Fibroblast of skin of abdomen (primary cell): ENCODE measurements at regions not wholly inside any gene's neighbourhood (a gene's known extent, or its start where the extent isn't known, plus 50 kb on each side); places are given as distances from the start of the nearest gene placed in this dataset.
"Not testable (repeated sequence)": the region's sequence is repeated elsewhere in the genome, so short reads cannot be mapped to it uniquely, and the experiment has no call there.

ENCODE experiments used
- DNase-seq: peaks from one replicate; pipeline ENCODE4 v3.0.0-alpha.2; 2013

- DNase-seq, result no peak
Measured at GRCh38 chr1:104322131-104322530, 572.4 kb downstream of the AMY1C start.

GRCh38 chr1:104329278-104329677, 579.6 kb downstream of the AMY1C start:
- DNase-seq, result no peak

- no peak for DNase-seq
Measured at GRCh38 chr1:104331763-104332162, 582.1 kb downstream of the AMY1C start.

- not testable (repeated sequence) for DNase-seq
Measured at GRCh38 chr1:104337927-104338326, 588.2 kb downstream of the AMY1C start.

DNA sequence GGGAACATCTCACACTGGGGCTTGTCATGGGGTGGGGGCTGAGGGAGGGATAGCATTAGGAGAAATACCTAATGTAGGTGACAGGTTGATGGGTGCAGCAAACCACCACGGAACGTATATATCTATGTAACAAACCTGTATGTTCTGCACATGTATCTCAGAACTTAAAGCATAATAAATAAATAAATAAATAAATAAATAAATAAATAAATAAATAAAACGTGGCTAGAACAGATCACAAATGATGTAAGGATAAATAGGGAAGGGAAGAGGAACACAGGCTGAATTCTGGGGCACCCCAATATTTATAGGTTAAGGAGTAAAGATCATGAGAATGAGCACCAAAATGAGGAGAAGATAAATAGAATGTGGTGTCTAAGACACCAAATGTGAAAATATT, 592.2 kb downstream of the AMY1C start:
- DNase-seq, result no peak

DNA sequence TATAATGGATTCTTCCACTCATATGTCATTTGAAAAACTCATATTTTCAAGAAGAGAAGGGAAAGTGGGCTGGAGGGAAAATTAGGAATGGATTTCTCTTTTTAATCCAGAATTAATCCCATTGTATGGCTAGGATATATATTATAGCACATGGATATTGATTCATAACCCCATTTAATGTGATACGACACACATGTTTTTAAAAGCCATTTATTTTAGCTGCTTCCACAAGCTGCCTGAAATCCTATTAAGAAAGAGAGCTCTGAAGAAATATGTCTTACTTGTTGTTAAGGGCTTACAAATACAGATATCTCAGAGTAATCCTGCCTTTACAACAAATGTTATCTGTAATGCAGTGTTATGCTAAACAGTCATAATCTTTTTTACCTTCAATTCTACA, 598.6 kb downstream of the AMY1C start:
- no peak for DNase-seq

DNA sequence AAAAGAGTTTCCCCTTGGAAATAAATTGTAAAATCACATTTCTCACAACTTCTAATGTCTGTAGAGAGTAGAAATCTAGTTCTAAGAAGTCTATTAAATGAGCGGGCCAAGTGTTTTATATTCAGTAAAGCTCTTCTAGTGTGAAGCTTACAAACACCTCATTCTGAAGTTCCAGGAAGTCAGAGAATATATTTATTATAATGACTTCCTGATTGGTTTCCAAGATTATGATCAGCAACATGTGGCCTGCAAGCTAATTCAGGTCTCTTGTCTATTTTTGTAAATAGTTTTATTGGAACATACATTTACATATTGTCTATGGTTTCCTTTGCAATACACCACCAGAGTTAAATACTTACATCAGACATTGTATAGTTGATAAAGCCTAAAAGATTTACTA, 603.9 kb downstream of the AMY1C start:
- no peak for DNase-seq

- no peak for DNase-seq
Measured at GRCh38 chr1:104358086-104358485, 608.4 kb downstream of the AMY1C start.

GRCh38 chr1:104358621-104359020, 608.9 kb downstream of the AMY1C start:
- DNase-seq, result no peak

DNA sequence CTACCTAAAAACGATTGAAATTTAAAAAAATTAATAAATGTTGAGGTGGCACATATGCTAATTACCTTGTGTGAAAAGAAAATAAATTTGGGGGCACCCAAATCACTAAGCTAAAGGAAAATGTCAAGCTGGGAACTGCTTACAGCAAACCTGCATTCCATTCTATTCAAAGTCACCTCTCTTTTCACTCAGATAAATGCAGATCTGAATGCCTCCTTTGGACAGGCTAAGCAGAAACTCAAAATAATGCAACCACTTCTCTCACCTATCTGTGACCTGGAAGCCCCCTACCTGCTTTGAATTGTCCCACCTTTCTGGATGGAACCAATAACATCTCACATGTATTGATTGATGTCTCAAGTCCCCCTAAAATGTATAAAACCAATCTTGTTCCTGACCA, 628.7 kb downstream of the AMY1C start:
- no peak for DNase-seq

DNA sequence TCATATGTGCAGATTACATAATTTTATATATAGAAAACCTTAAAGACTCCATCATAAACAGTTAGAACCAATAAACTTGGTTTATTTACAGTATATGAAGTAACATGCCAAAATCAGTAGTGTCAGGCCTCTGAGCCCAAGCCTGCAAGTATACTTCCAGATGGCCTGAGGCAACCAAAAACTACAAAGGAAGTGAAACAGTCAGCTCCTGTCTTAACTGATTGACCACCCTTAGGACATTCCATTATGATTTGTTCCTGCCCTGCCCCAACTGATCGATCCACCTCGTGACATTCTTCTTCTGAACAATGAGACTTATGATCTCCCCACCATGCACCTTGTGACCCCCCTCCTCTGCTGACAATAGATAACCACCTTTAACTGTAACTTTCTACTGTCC, 630.3 kb downstream of the AMY1C start:
- no peak for DNase-seq

DNA sequence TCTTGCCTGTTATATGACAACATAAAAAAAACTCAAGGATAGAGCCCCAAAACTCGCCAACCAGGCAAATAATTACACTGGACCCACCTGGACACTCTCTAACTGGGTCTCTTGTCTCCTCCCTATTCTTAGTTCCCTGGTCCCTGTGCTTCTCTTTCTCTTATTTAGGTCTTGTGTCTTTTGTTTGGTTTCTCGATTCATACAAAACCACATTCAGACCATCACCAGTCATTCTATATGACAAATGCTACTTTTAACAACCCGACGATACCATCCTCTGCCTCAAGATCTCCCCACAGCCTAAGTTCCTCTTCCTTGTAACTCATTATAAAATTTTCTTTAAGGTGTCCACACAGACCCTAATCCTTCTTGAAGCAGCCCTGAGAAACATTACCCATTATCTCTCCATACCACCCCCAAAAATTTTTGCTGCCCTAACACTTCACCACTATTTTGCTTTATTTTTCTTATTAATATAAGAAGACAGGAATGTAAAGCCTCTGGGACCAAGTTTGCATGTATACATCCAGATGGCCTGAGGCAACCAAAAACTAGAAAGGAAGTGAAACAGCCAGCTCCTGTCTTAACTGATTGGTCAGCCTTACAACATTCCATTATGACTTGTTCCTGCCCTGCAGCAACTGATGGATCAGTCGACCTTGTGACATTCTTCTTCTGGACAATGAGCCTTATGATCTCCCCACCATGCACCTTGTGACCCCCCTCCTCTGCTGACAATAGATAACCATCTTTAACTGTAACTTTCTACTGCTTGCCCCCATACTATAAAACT, 638.2 kb downstream of the AMY1C start:
- DNase-seq, result no peak

DNA sequence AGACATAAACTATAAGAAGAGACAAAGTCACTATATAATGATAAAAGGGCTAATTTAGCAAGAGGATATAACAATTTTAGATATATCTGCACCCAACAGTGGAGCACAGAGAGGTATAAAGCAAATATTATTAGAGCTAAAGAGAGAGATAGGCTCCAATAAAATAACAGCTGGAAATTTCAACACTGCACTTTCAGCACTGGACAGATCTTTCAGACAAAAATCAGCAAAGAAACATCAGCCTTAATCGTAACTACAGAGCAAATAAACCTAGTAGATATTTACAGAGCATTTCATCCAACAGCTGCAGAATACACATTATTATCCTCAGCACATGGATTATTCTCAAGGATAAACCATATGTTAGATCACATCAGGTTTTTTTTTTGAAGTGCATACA, 642.9 kb downstream of the AMY1C start:
- no peak for DNase-seq

DNA sequence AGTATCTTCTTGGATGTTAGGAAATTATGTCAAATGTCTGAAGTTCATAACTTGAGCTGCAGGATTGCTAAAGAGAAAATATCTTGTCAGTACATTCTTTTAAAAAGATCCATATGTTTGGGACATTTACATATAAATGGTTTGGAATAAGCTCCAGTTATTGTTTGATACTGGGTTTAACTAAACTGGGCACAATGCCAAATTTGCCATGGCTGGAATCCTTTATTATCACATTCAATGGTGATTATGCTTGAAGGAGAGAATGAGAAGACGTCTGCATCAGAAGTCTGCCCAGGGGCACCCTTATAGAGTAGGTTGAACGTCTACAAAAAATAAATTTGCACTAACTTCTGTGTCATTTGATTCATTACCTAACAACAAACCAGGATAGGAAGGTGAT, 652.5 kb downstream of the AMY1C start:
- DNase-seq, result no peak

GRCh38 chr1:104403883-104404282, 654.2 kb downstream of the AMY1C start:
- no peak for DNase-seq

DNA sequence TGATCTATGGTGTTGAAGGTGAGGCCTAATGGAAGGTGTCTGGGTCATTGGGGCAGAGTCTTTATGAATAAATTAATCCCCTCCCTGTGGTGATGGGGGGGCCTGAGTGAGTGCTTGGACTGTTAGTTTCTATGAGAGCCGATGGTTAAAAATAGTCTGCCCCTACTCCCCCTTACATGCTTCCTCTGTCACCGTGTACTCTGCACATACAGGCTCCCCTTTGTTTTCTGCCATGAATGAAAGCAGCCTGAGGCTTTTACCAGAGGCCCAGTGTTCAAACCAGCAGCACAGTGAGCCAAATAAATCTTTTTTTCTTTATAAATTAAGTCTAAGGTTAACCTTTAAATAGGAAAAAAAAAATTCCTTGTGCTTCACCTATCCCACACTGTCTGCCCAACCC, 657.0 kb downstream of the AMY1C start:
- no peak for DNase-seq

DNA sequence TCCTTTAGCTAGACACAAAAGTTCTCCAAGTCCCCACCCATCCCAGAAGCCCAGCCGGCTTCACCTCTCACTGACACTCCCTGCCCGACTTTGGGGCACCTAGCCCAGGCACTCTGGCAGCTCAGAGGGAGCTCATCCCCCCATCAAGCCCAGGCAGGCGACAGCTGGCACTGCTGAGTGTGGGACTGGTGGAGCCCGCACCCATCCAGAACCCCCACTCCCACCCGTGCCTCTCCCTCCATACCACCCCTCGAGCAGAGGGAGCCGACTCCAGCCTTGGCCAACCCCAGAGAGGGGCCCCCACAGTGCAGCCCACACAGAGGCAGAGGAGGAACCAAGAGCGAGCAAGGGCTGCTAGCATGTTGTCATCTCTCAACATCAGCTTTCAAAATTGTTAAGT, 658.6 kb downstream of the AMY1C start:
- DNase-seq, result no peak

DNA sequence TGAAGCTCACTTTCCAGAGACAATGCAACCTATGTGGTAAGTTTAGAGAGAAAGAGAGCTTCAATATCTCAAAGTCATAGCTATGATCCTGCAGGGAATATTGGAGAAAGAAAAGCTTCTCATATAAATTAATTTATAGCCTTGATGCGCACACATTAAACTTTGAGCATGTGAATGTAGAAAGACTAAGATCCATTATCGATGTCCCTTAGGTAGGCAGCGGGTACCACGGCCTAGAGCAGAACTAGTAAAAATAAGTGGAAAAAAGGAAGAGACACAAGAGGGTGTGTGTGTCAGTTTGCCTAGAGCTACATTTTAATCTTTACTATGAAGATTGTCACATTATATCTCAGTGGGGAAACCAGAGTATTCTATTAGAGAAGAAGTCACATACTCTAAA, 685.6 kb downstream of the AMY1C start:
- no peak for DNase-seq

DNA sequence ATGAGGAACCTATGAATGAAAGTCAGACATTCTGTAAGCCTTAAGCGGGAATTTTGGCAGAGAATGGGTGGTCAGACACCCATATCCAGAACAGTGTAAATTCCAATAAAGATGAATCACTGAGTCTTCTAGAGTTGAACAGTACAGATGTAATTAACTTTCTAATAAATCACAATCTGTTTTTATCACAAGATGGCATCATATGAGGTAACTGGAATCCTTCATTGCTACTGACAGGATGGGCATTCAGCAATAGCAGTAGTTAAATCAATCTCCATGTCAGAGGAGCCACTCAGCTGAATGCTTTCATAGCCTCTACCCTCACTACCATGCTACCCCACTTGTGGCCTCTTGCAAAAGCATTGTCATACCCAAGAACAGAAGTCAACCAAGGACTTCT, 690.3 kb downstream of the AMY1C start:
- no peak for DNase-seq

- DNase-seq, result no peak
Measured at GRCh38 chr1:104456724-104457123, 707.0 kb downstream of the AMY1C start.

GRCh38 chr1:104459886-104460285, 710.2 kb downstream of the AMY1C start:
- no peak for DNase-seq

DNA sequence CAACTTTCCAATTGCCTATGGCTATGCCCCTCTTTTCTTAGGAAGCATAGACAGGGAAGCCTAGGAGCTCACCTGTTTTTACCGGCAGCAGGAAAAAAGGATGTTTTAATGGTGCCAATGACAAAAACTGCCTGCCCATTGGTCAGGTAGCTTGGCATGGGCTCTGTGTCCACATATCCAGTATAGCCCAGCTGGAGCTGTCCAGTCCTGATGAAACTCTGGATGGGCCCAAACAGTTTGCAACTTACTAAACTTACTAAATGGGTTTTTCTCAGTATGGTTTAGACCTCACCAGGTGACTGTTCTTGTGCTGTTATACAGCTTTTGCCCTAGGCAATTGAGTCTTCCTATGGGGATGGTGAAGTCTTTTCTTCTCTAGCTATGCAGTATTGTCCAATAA, 711.2 kb downstream of the AMY1C start:
- no peak for DNase-seq

DNA sequence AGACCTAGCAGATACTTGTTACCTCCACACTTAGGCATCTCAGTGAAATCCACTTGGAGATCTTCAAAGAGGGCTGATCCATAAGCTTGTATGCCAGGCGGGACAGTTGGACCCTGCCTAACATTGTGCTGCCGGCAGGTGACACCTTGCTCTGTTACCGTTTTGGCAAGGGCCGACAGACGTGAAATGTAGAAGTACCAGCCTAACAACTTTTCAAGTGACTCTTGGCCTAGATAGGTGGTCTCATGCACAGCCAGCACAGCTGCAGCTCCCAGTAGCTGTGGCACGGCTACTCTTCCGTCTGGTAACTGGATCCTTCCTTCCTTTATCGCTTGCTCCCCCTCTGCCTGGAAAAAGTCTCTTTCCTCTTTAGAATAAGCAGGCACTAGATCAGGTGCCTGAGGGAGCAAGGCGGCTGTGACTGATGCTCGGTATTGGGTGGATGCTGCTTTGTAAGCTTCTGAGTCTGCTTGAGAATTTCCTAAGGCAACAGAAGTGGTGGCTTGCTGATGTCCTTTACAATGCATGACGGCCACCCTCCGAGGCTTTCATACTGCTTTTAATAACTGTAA, 713.5 kb downstream of the AMY1C start:
- DNase-seq, result no peak

- no peak for DNase-seq
Measured at GRCh38 chr1:104466068-104466467, 716.4 kb downstream of the AMY1C start.

- no peak for DNase-seq
Measured at GRCh38 chr1:104467590-104467989, 717.9 kb downstream of the AMY1C start.
